ENCODE measurements at regions not wholly inside any gene's neighbourhood (a gene's known extent, or its start where the extent isn't known, plus 50 kb on each side); places are given as distances from the start of the nearest gene placed in this dataset.

- DNase-seq, result no peak
Observed at GRCh38 chr1:218779341-218780100, 394.2 kb upstream of the LYPLAL1 start.

GRCh38 chr1:218783131-218783530, 390.5 kb upstream of the LYPLAL1 start:
- DNase-seq, result no peak

DNA sequence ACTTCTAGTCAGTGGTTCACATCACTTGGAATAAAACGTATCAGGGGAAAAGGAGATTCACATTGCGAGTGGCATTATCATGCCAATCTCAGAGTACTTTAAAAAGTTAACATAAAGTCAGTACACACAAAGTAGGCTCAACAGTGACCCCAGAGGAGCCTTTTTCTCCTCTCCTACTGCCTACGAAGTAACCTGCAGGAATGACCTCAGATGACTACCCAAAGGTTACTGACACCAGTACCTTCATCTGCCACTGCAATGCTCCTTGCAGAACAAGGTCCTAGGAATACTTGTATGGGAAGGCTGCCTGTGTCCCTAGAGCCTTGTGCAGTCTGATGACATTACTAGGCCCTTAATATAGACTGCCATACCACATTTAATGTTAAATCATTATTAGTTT, 389.8 kb upstream of the LYPLAL1 start:
- DNase-seq, result no peak

- no peak for DNase-seq
Observed at GRCh38 chr1:218785928-218786327, 387.8 kb upstream of the LYPLAL1 start.

DNA sequence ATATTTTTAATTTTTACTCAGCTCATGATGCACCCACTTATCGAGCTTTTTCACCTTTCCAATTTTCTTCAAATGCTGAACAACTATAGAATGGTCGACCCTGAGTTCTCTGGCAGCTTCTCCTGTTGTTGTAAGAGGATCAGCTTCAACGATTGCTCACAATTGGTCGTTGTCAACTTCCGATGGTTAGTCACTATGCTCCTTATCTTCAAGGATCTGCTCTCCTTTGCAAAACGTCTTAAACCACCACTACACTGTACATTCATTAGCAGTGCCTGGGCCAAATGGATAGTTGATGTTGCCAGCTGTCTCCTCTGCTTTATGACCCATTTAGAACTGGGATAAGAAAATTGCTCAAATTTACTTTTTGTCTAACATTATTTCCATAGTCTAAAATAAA, 385.9 kb upstream of the LYPLAL1 start:
- no peak for DNase-seq

- DNase-seq, result no peak
Observed at GRCh38 chr1:218796773-218797172, 376.9 kb upstream of the LYPLAL1 start.

- DNase-seq, result no peak
Observed at GRCh38 chr1:218802799-218803198, 370.9 kb upstream of the LYPLAL1 start.

DNA sequence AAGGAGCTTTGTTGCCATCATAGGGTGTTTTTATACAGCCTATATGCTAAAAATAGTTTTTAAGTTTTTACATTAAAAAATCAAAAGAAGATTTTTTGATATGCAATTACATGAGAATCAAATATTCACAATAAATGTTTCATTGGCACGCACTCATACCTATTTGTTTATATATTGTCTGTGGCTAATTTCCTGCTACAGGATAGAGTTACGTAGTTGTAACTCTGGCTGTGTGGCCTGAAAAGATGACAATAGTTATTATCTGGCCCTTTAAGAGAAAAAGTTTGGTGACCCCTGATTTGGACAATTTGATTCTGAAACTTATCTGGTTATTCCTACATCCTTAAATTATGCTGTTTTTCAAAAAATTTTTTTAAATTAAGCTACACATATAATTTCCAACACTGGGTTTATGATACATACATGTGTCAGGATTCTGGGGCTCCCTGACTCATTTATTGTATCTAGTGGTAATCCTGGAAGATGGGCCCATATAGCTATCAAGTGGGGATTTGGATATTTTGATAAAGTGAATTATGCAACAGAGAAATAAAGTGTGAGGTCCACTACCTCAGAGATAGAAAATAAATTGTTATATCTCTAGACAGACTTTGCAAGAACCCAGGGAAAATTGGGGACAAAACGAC, 370.2 kb upstream of the LYPLAL1 start:
- no peak for DNase-seq

- no peak for DNase-seq
Observed at GRCh38 chr1:218804014-218804785, 369.5 kb upstream of the LYPLAL1 start.

DNA sequence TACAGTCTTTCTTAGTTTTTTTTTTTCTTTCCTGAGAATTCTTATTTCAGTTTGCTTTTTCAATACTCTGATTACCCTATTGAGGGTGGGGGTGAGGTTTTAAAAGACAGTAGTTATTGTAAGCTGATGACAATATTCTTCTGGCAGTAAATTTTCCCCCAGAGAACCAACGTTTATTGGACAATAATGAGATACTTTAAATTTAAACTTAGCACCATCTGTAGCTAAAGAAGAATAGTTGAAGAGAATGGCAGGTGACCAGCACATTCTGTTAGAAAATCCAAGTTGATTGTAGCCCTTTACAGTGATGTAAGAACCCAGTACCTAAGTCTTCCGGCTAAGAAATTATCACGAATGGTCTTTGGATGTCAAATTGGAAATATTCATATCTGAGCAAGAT, 364.6 kb upstream of the LYPLAL1 start:
- no peak for DNase-seq

DNA sequence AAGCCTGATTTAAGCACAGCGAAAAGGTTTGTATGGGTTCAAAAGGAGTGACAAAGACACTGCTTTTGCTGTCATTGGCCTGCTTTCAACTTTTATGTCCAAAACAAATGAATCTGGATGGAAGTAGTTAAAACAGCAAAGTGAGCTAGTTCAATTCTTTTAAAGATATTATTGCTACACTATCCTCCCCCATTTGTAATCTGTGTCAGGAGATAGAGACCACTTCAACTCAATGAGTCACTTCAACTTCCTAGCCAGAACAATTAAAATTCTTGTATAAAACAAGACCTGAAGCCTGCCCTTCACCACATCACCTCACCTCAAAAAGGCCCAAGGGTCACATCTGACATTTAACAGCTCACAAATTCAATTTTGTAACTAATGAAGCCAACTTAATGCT, 364.1 kb upstream of the LYPLAL1 start:
- no peak for DNase-seq

DNA sequence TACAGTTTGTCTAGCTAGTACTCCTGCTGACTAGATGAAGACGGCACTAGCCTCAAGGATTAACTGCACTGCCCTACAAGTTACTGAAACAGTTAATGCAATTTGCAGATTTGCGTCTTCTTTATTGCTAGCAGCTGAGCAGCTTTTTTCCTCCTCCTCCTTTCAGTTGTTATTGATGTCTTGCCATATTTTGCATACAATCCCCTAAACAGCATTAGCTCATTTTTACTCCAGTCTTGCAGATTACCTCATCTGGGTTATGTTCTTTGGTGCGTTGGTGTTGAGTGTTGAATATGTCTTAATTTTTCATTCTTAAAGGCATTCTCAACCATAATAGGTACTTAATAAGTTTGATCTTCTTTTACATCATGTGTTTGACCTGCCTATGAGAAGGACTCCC, 363.4 kb upstream of the LYPLAL1 start:
- DNase-seq, result no peak

DNA sequence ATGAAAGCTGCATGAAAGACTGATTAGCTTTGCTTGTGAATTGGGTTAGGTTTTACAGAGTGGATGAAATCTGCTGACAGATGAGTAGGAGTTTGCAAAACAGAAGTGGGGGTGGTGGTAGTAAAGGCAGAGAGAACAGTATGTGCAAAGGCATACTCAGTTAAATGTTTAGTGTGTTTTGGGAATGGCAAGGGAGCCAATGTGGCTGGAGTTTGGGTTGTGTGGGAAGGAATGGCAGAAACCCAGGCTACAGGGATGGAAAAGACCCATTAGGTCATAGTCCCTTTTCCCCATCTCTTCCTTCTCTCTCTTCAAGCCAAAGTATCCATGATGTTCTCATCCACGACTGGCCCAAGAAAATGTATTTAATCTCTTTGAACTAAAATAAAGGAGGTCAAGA, 362.2 kb upstream of the LYPLAL1 start:
- DNase-seq, result no peak

- no peak for DNase-seq
Observed at GRCh38 chr1:218812360-218812759, 361.3 kb upstream of the LYPLAL1 start.

- DNase-seq, result no peak
Observed at GRCh38 chr1:218813237-218813636, 360.4 kb upstream of the LYPLAL1 start.

GRCh38 chr1:218815076-218815475, 358.6 kb upstream of the LYPLAL1 start:
- no peak for DNase-seq

DNA sequence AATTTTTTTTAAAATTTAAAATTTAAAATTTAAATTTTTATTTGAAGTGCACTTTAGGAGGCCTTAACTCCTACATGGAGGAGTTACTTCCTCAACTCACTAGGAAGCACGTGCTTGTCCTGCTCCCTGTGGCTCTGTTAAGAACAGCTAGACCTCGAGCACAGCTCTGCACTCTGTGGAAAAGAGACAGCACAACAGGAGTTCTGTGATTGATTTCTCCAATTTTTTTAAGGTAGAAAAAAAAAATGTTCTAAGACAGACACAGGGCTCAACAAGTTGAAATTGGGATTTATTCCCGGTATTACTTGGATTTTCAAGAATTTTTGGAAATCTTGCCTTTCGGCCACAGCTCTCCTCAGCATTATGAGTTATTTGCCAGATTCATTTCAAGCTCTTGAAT, 356.6 kb upstream of the LYPLAL1 start:
- DNase-seq, result no peak

- DNase-seq, result no peak
Observed at GRCh38 chr1:218817691-218818465, 355.8 kb upstream of the LYPLAL1 start.

- no peak for DNase-seq
Observed at GRCh38 chr1:218823291-218823900, 350.3 kb upstream of the LYPLAL1 start.

GRCh38 chr1:218827486-218827885, 346.2 kb upstream of the LYPLAL1 start:
- no peak for DNase-seq

- DNase-seq, result no peak
Observed at GRCh38 chr1:218828125-218828650, 345.5 kb upstream of the LYPLAL1 start.

DNA sequence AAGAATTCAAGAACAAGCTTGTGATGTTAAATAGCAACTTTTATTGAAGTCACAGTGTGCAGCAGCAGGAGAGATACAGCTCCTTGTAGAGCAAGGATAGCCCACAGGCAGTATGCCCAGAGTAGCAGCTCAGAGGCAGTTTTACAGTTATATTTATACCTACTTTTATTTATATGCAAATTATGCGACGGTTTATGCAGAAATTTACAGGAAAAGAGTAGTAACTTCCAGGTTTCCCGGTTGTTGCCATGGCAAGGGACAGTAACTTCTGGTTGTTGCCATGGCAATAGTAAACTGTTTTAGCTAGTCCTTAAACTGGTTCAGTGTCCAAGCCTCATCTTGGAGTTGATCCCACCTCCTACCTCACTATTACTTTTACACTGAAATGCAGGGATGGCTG, 344.6 kb upstream of the LYPLAL1 start:
- DNase-seq, result no peak
